Neuronal stem cell (in vitro differentiated cells): ENCODE measurements at regions not wholly inside any gene's neighbourhood (a gene's known extent, or its start where the extent isn't known, plus 50 kb on each side); places are given as distances from the start of the nearest gene placed in this dataset.
A peak's percentile ranks its signal among the peaks of the same experiment; 100 is the strongest.

Source experiments
- DNase-seq: peaks from one replicate; pipeline ENCODE4 v3.0.0-alpha.2; 2013; ENCODE audit warnings: low spot score
- H2AFZ ChIP-seq: one replicate; pipeline ENCODE4 v1.6.1; 2013; ENCODE audit warnings: mild to moderate bottlenecking, low read length, inconsistent platforms
- H2AK5ac ChIP-seq: 2 replicates; pipeline ENCODE4 v1.6.1; 2013; ENCODE audit warnings: low read depth, mild to moderate bottlenecking, inconsistent platforms, low read length, moderate library complexity, mixed read lengths
- H2BK120ac ChIP-seq: 2 replicates; pipeline ENCODE4 v1.6.1; 2013; ENCODE audit warnings: low read depth, mild to moderate bottlenecking, inconsistent platforms, low read length, moderate library complexity, mixed read lengths
- H2BK12ac ChIP-seq: one replicate; pipeline ENCODE4 v1.6.1; 2013; ENCODE audit warnings: low read length, inconsistent platforms
- H2BK15ac ChIP-seq: 2 replicates; pipeline ENCODE4 v1.6.1; 2013; ENCODE audit warnings: mild to moderate bottlenecking, low read length, inconsistent platforms, mixed read lengths
- H2BK5ac ChIP-seq: one replicate; pipeline ENCODE4 v1.6.1; 2013; ENCODE audit warnings: inconsistent platforms, mild to moderate bottlenecking, low read length, moderate library complexity
- H3K14ac ChIP-seq: one replicate; pipeline ENCODE4 v1.6.1; 2013; ENCODE audit warnings: low read length, inconsistent platforms
- H3K18ac ChIP-seq: 2 replicates; pipeline ENCODE4 v1.6.1; 2013; ENCODE audit warnings: low read length, inconsistent platforms
- H3K23ac ChIP-seq: 2 replicates; pipeline ENCODE4 v1.6.1; 2013; ENCODE audit warnings: low read depth, mild to moderate bottlenecking, mixed read lengths, low read length, inconsistent platforms; ENCODE audit not compliant: poor library complexity
- H3K27ac ChIP-seq: replicated peaks from 3 replicates; pipeline ENCODE4 v1.5.1; 2013; ENCODE audit warnings: low read length, inconsistent platforms
- H3K27me3 ChIP-seq, 3 experiments: 2 replicates each; pipeline ENCODE4 v1.6.1; 2013; ENCODE audit warnings: low read length in 3 of 3, mild to moderate bottlenecking in 2 of 3, inconsistent platforms in 1 of 3, low read depth in 1 of 3, mixed read lengths in 1 of 3, moderate library complexity in 1 of 3; ENCODE audit not compliant: control insufficient read depth in 3 of 3, insufficient read depth in 3 of 3
- H3K36me3 ChIP-seq, 2 donors: replicated peaks in 1 of 2; 2 replicates each; pipeline ENCODE4 v1.6.1; 2013; ENCODE audit warnings: low read length in 2 of 2; ENCODE audit not compliant: control insufficient read depth in 2 of 2, insufficient read depth in 2 of 2
- H3K4ac ChIP-seq: 2 replicates; pipeline ENCODE4 v1.6.1; 2013; ENCODE audit warnings: inconsistent platforms, mild to moderate bottlenecking, low read length, moderate library complexity
- H3K4me1 ChIP-seq, 2 donors: 1 replicate in 1 of 2; 2 replicates in 1 of 2; pipeline ENCODE4 v1.6.1; 2013; ENCODE audit warnings: low read length in 2 of 2, low read depth in 1 of 2; ENCODE audit not compliant: control insufficient read depth in 2 of 2, insufficient read depth in 1 of 2
- H3K4me2 ChIP-seq: one replicate; pipeline ENCODE4 v1.6.1; 2013; ENCODE audit warnings: mild to moderate bottlenecking, low read length, inconsistent platforms; ENCODE audit not compliant: insufficient read depth, poor library complexity, severe bottlenecking
- H3K4me3 ChIP-seq, 2 donors: 2 replicates each; pipeline ENCODE4 v1.5.1; 2013; ENCODE audit warnings: low read length in 2 of 2, mild to moderate bottlenecking in 2 of 2, inconsistent platforms in 1 of 2, moderate library complexity in 1 of 2
- H3K79me1 ChIP-seq: one replicate; pipeline ENCODE4 v1.6.1; 2013; ENCODE audit warnings: low read depth, mild to moderate bottlenecking, inconsistent platforms, low read length, moderate library complexity
- H3K9ac ChIP-seq: one replicate; pipeline ENCODE4 v1.6.1; 2013; ENCODE audit warnings: mild to moderate bottlenecking, low read depth, low read length, inconsistent platforms; ENCODE audit not compliant: poor library complexity
- H3K9me3 ChIP-seq, 2 donors: replicated peaks in 1 of 2; 2 replicates each; pipeline versions ENCODE3 to v1.6.1; 2013; ENCODE audit warnings: low read length in 2 of 2, mild to moderate bottlenecking in 2 of 2, inconsistent platforms in 1 of 2, low read depth in 1 of 2, mixed read lengths in 1 of 2, moderate library complexity in 1 of 2; ENCODE audit not compliant: control insufficient read depth in 2 of 2, insufficient read depth in 1 of 2
- H4K8ac ChIP-seq: one replicate; pipeline ENCODE4 v1.6.1; 2013; ENCODE audit warnings: low read depth, mild to moderate bottlenecking, inconsistent platforms, low read length, moderate library complexity
- H4K91ac ChIP-seq: one replicate; pipeline ENCODE4 v1.6.1; 2013; ENCODE audit warnings: low read length, low read depth, mild to moderate bottlenecking, inconsistent platforms; ENCODE audit not compliant: poor library complexity
- WGBS, 2 donors: extraction: QIAGEN DNeasy Blood & Tissue Kit; methylation state at CpG; one replicate each; pipeline ENCODE4 v1.1.7; 2013; ENCODE audit warnings: missing lambda C conversion rate in 2 of 2, mixed read lengths in 1 of 2; ENCODE audit not compliant: insufficient read length in 2 of 2, insufficient replicate concordance in 1 of 2; ENCODE audit errors: extremely low coverage in 2 of 2; 5-methylcytosine and 5-hydroxymethylcytosine counted together

DNA sequence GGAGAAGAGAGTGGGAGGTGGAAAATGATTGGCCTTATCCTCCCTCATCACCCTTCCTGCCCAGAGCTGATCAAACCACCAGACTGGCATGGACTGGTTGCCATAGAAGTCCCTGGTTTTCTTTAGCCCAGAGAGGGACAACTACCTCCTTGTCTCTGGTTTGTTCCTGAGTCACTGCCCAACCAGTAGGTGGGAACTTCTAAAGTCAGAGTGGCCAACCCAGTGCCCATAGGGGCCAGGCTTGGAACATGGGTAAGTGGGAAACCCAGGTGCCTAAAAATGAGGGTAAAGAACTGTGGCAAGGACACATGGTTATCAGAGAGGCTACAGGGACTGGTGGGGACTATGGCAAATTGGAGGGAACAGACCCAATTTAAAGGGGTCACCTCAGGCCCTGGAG is 63.8 kb downstream of the FAM241B start:
- Histone ChIP-seq H4K8ac (no peak overlapping the region), H3K27me3 (no peaks in the 10 kb centered on the region), H3K4me3 (no peak overlapping the region), H2BK120ac (no peak overlapping the region), H3K79me1 (no peaks in the 10 kb centered on the region), H2AFZ (no peak overlapping the region), H3K36me3 (no peaks in the 10 kb centered on the region), H3K14ac (no peak overlapping the region), H2BK15ac (no peak overlapping the region), H3K23ac (no peak overlapping the region), H2BK12ac (no peak overlapping the region), H2BK5ac (no peak overlapping the region), H4K91ac (no peak overlapping the region), H3K4ac (no peak overlapping the region), H3K27ac (no peak overlapping the region), H3K4me2 (no peak overlapping the region), H3K18ac (no peak overlapping the region), H3K9ac (no peak overlapping the region), H2AK5ac (no peak overlapping the region), H3K9me3 (no peaks in the 10 kb centered on the region), H3K4me1 (no peaks in the 10 kb centered on the region)
- DNase-seq = no peak

- Histone ChIP-seq H2BK5ac (no peak overlapping the region), H3K4me3 (no peak overlapping the region), H3K36me3 (no peaks in the 10 kb centered on the region), H3K9me3 (no peaks in the 10 kb centered on the region), H3K4me2 (no peak overlapping the region), H3K4me1 (no peaks in the 10 kb centered on the region), H3K79me1 (no peaks in the 10 kb centered on the region), H3K27ac (no peak overlapping the region), H3K27me3 (no peaks in the 10 kb centered on the region), H3K23ac (no peak overlapping the region), H2AK5ac (no peak overlapping the region), H3K14ac (no peak overlapping the region), H2BK15ac (no peak overlapping the region), H2BK12ac (no peak overlapping the region), H3K9ac (no peak overlapping the region), H3K18ac (no peak overlapping the region), H4K8ac (no peak overlapping the region), H2AFZ (no peak overlapping the region), H4K91ac (no peak overlapping the region), H3K4ac (no peak overlapping the region), H2BK120ac (no peak overlapping the region)
- peak; percentile 27 for DNase-seq
- no CpG with 5 or more reads among the region's 9 CpGs for WGBS, 2 donors
Observed at GRCh38 chr10:69696073-69696731, 66.2 kb downstream of the FAM241B start.

DNA sequence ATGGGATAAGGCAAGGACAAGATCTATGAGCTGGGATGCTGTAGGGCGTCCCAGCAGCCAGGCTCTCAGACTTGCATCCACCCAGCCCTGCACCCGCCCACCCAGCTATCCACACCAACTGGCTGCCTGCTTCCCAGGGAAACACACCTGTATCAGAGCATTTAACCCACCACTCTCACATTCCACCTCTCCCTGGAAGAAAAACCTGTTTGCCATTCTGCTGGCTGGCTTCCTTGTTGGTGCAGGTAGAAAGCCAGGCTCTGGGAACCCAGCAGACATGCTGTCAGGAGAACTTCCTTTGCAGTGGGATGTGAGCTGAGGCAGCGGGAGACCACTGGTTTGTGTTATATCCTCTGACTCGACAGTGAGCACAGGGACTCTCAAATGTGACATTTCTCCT is 67.0 kb downstream of the FAM241B start:
- Histone ChIP-seq H3K4me1 (no peaks in the 10 kb centered on the region), H2AK5ac (no peak overlapping the region), H2BK15ac (no peak overlapping the region), H3K18ac (no peak overlapping the region), H3K4me2 (no peak overlapping the region), H4K91ac (no peak overlapping the region), H3K27me3 (no peaks in the 10 kb centered on the region), H3K9ac (no peak overlapping the region), H3K79me1 (no peaks in the 10 kb centered on the region), H2BK120ac (no peak overlapping the region), H3K4ac (no peak overlapping the region), H2AFZ (no peak overlapping the region), H2BK12ac (no peak overlapping the region), H2BK5ac (no peak overlapping the region), H3K27ac (no peak overlapping the region), H4K8ac (no peak overlapping the region), H3K4me3 (no peak overlapping the region), H3K9me3 (no peaks in the 10 kb centered on the region), H3K36me3 (no peaks in the 10 kb centered on the region), H3K23ac (no peak overlapping the region), H3K14ac (no peak overlapping the region)
- DNase-seq = no peak
- no CpG with 5 or more reads among the region's 4 CpGs for whole genome bisulfite sequencing, 2 donors

DNA sequence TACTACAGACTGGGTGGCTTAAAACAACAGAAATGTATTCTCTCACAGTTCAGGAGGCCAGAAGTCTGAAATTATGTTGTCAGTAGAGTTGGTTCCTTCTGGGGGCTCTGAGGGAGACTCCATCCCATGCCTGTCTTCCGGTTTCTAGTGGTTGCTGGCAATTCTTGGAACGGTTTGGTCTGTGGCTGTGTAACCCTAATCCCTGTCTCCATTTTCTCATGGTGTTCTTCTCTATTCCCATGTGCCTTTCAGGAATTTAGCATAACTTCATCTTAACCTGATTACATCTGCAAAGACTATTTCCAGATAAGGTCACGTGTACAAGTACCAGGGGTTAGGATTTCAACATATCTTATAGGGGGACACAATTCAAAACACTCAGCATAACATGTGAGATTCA is 73.2 kb downstream of the FAM241B start:
- no peaks in the 10 kb centered on the region for H3K79me1 ChIP-seq
- no peak overlapping the region for H3K18ac ChIP-seq
- H3K36me3 ChIP-seq = no peaks in the 10 kb centered on the region
- H3K27ac ChIP-seq = no peak overlapping the region
- no peak overlapping the region for H3K23ac ChIP-seq
- no peak overlapping the region for H2BK5ac ChIP-seq
- no peak overlapping the region for H3K4ac ChIP-seq
- no peak overlapping the region for H4K91ac ChIP-seq
- no peak overlapping the region for H3K4me3 ChIP-seq
- no peak overlapping the region for H2AFZ ChIP-seq
- no peak overlapping the region for H2AK5ac ChIP-seq
- H2BK15ac ChIP-seq = no peak overlapping the region
- no peak overlapping the region for H4K8ac ChIP-seq
- no peak overlapping the region for H2BK12ac ChIP-seq
- no peak overlapping the region for H3K4me2 ChIP-seq
- no peaks in the 10 kb centered on the region for H3K4me1 ChIP-seq
- WGBS, 2 donors = no CpG with 5 or more reads among the region's 3 CpGs
- no peak overlapping the region for H2BK120ac ChIP-seq
- peaks cover 0 to 5% of the 10 kb centered on the region in 2 donors for H3K9me3 ChIP-seq
- H3K27me3 ChIP-seq = peaks cover 0 to 6% (median 0%) of the 10 kb centered on the region in 3 experiments
- H3K9ac ChIP-seq = no peak overlapping the region
- no peak overlapping the region for H3K14ac ChIP-seq
- DNase-seq = no peak
